WTC11 (cell line): ENCODE measurements at regions not wholly inside any gene's neighbourhood (a gene's known extent, or its start where the extent isn't known, plus 50 kb on each side); places are given as distances from the start of the nearest gene placed in this dataset.

Experiments used
- ATAC-seq: fragments of 200-7000 bp; cut with Tn5 transposase; 2 replicates; pipeline ENCODE4 v1.10.0; 2021; ENCODE audit warnings: mild to moderate bottlenecking, moderate library complexity
- CTCF ChIA-PET: fragments of 300-600 bp; sonication (Branson Sonifier 250); formaldehyde crosslinking; loops from one replicate; lab custom pipeline; 2021; ENCODE audit warnings: antibody characterized with exemption; lab: Charles Lee
- POLR2A ChIA-PET: fragments of 350-600 bp; sonication (Branson Sonifier 250); formaldehyde crosslinking; loops from one replicate; lab custom pipeline; 2021; ENCODE audit warnings: antibody characterized with exemption; lab: Charles Lee
- DNase-seq: peaks from one replicate; pipeline ENCODE4 v3.0.0; 2021; ENCODE audit warnings: low spot score
- H3K27ac Mint-ChIP-seq: 2 replicates; pipeline ENCODE4 v1.8.0; 2021; ENCODE audit warnings: mixed read lengths
- H3K27me3 Mint-ChIP-seq: 2 replicates; pipeline ENCODE4 v1.8.0; 2021; ENCODE audit warnings: low read depth, mild to moderate bottlenecking, moderate library complexity, mixed read lengths
- H3K36me3 Mint-ChIP-seq: 2 replicates; pipeline ENCODE4 v1.8.0; 2021; ENCODE audit warnings: mixed read lengths
- H3K4me1 Mint-ChIP-seq: 2 replicates; pipeline ENCODE4 v1.8.0; 2022; ENCODE audit warnings: mixed read lengths
- H3K4me3 Mint-ChIP-seq: 2 replicates; pipeline ENCODE4 v1.8.0; 2021; ENCODE audit warnings: mild to moderate bottlenecking, moderate library complexity, mixed read lengths
- H3K9me3 Mint-ChIP-seq: 2 replicates; pipeline ENCODE4 v1.8.0; 2021; ENCODE audit warnings: mixed read lengths
- E2F1 ChIP-seq: sonication (generic); formaldehyde crosslinking; IDR thresholded peaks from 2 replicates; pipeline ENCODE4 v1.8.0; 2022; ENCODE audit warnings: mild to moderate bottlenecking, missing genetic modification reagents
- E2F4 ChIP-seq: sonication (generic); formaldehyde crosslinking; IDR thresholded peaks from 2 replicates; pipeline ENCODE4 v1.8.1; 2022; ENCODE audit warnings: low read depth, mild to moderate bottlenecking, moderate library complexity, missing genetic modification reagents, borderline replicate concordance
- ERG ChIP-seq: fragments of 250-450 bp; sonication (Bioruptor Pico); IDR thresholded peaks from 2 replicates; pipeline ENCODE4 v1.8.0; 2021; ENCODE audit warnings: mild to moderate bottlenecking
- ESRRA ChIP-seq: sonication (generic); formaldehyde crosslinking; IDR thresholded peaks from 2 replicates; pipeline ENCODE4 v1.8.1; 2022; ENCODE audit warnings: mild to moderate bottlenecking, missing genetic modification reagents, borderline replicate concordance
- ETV6 ChIP-seq: sonication (generic); formaldehyde crosslinking; IDR thresholded peaks from 2 replicates; pipeline ENCODE4 v1.8.1; 2022; ENCODE audit warnings: mild to moderate bottlenecking, missing genetic modification reagents
- FOXP1 ChIP-seq: sonication (generic); formaldehyde crosslinking; IDR thresholded peaks from 2 replicates; pipeline ENCODE4 v1.8.0; 2022; ENCODE audit warnings: missing genetic modification reagents, mild to moderate bottlenecking, moderate library complexity, borderline replicate concordance
- IRF2 ChIP-seq: sonication (generic); formaldehyde crosslinking; IDR thresholded peaks from 2 replicates; pipeline ENCODE4 v1.8.0; 2022; ENCODE audit warnings: low read depth, missing genetic modification reagents, borderline replicate concordance
- NFE2L1 ChIP-seq: sonication (generic); formaldehyde crosslinking; IDR thresholded peaks from 2 replicates; pipeline ENCODE4 v1.8.1; 2023; ENCODE audit warnings: missing genetic modification reagents
- NFYB ChIP-seq: sonication (generic); formaldehyde crosslinking; conservative IDR thresholded peaks from 2 replicates; pipeline ENCODE4 v1.8.0; 2022; ENCODE audit warnings: low read depth, missing genetic modification reagents
- NR3C1 ChIP-seq: sonication (generic); formaldehyde crosslinking; conservative IDR thresholded peaks from 2 replicates; pipeline ENCODE4 v1.8.1; 2023; ENCODE audit warnings: low read depth, mild to moderate bottlenecking, missing genetic modification reagents
- RORB ChIP-seq: fragments of 250-450 bp; sonication (Bioruptor Pico); IDR thresholded peaks from 2 replicates; pipeline ENCODE4 v1.9.0; 2021; ENCODE audit warnings: mild to moderate bottlenecking
- STAT6 ChIP-seq: sonication (generic); formaldehyde crosslinking; conservative IDR thresholded peaks from 2 replicates; pipeline ENCODE4 v1.8.1; 2023; ENCODE audit warnings: mild to moderate bottlenecking, low read depth, missing genetic modification reagents, moderate library complexity
- TEAD1 ChIP-seq: sonication (generic); formaldehyde crosslinking; IDR thresholded peaks from 2 replicates; pipeline ENCODE4 v1.8.0; 2022; ENCODE audit warnings: mild to moderate bottlenecking, missing genetic modification reagents
- ZBTB21 ChIP-seq: sonication (generic); formaldehyde crosslinking; IDR thresholded peaks from 2 replicates; pipeline ENCODE4 v1.8.1; 2023; ENCODE audit warnings: mild to moderate bottlenecking, missing genetic modification reagents, borderline replicate concordance
- ZBTB43 ChIP-seq: sonication (generic); formaldehyde crosslinking; IDR thresholded peaks from 2 replicates; pipeline ENCODE4 v1.8.1; 2023; ENCODE audit warnings: mild to moderate bottlenecking, missing genetic modification reagents
- ZNF138 ChIP-seq: sonication (generic); formaldehyde crosslinking; conservative IDR thresholded peaks from 2 replicates; pipeline ENCODE4 v1.8.1; 2022; ENCODE audit warnings: mild to moderate bottlenecking, moderate library complexity, missing genetic modification reagents
- ZNF232 ChIP-seq: sonication (generic); formaldehyde crosslinking; IDR thresholded peaks from 2 replicates; pipeline ENCODE4 v1.8.0; 2022; ENCODE audit warnings: mild to moderate bottlenecking, missing genetic modification reagents
- TF ChIP-seq, protein P1 (sequence below): sonication (generic); formaldehyde crosslinking; IDR thresholded peaks from 2 replicates; pipeline ENCODE4 v1.8.0; 2023; ENCODE audit warnings: missing genetic modification reagents, mild to moderate bottlenecking, borderline replicate concordance
- TF ChIP-seq, protein P2 (sequence below): sonication (generic); formaldehyde crosslinking; IDR thresholded peaks from 2 replicates; pipeline ENCODE4 v1.8.1; 2022; ENCODE audit warnings: mild to moderate bottlenecking, missing genetic modification reagents, moderate library complexity, borderline replicate concordance

GRCh38 chr1:99173900-99174299 lies 90.4 kb upstream of the PLPPR4 start (continued):
- TF ChIP-seq, protein P1, sequence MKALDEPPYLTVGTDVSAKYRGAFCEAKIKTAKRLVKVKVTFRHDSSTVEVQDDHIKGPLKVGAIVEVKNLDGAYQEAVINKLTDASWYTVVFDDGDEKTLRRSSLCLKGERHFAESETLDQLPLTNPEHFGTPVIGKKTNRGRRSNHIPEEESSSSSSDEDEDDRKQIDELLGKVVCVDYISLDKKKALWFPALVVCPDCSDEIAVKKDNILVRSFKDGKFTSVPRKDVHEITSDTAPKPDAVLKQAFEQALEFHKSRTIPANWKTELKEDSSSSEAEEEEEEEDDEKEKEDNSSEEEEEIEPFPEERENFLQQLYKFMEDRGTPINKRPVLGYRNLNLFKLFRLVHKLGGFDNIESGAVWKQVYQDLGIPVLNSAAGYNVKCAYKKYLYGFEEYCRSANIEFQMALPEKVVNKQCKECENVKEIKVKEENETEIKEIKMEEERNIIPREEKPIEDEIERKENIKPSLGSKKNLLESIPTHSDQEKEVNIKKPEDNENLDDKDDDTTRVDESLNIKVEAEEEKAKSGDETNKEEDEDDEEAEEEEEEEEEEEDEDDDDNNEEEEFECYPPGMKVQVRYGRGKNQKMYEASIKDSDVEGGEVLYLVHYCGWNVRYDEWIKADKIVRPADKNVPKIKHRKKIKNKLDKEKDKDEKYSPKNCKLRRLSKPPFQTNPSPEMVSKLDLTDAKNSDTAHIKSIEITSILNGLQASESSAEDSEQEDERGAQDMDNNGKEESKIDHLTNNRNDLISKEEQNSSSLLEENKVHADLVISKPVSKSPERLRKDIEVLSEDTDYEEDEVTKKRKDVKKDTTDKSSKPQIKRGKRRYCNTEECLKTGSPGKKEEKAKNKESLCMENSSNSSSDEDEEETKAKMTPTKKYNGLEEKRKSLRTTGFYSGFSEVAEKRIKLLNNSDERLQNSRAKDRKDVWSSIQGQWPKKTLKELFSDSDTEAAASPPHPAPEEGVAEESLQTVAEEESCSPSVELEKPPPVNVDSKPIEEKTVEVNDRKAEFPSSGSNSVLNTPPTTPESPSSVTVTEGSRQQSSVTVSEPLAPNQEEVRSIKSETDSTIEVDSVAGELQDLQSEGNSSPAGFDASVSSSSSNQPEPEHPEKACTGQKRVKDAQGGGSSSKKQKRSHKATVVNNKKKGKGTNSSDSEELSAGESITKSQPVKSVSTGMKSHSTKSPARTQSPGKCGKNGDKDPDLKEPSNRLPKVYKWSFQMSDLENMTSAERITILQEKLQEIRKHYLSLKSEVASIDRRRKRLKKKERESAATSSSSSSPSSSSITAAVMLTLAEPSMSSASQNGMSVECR: no peak
- no peak for TF ChIP-seq IRF2 (CRISPR knock-in tag)
- no peak for TF ChIP-seq ETV6 (CRISPR knock-in tag)
- no peak for TF ChIP-seq ZBTB43 (CRISPR knock-in tag)
- TF ChIP-seq E2F1 (CRISPR knock-in tag): no peak
- TF ChIP-seq, protein P2, sequence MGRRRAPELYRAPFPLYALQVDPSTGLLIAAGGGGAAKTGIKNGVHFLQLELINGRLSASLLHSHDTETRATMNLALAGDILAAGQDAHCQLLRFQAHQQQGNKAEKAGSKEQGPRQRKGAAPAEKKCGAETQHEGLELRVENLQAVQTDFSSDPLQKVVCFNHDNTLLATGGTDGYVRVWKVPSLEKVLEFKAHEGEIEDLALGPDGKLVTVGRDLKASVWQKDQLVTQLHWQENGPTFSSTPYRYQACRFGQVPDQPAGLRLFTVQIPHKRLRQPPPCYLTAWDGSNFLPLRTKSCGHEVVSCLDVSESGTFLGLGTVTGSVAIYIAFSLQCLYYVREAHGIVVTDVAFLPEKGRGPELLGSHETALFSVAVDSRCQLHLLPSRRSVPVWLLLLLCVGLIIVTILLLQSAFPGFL (CRISPR knock-in tag): no peak
- no peak for TF ChIP-seq FOXP1
- no peak for TF ChIP-seq ZBTB21 (CRISPR knock-in tag)
- TF ChIP-seq STAT6 (CRISPR knock-in tag): no peak
- TF ChIP-seq ZNF138 (CRISPR knock-in tag): no peak
- TF ChIP-seq ZNF232 (CRISPR knock-in tag): no peak

DNA sequence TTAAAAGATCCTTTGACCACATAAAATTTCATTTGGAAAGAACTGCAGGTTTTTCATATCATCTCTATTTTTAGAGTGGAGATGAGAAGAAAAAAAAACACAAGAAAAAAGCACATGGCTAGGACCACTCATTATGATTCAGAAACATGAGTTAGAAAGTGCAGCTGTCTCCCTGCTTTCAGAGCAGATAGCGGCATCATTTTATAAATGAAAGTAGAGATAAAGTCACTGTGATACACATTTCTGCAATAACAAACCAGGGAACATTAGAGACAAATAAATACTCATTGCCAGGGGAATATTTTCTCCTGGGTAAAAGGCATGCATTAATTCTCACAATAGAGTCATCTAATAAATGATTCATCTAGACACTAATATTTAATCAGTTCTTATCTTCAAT lies 87.5 kb upstream of the PLPPR4 start:
- H3K27ac Mint-ChIP-seq: no peak overlapping the region
- H3K9me3 Mint-ChIP-seq: no peaks in the 10 kb centered on the region
- peaks cover 2% of the 10 kb centered on the region; the same call in 1 of the 2 replicates for H3K4me1 Mint-ChIP-seq
- POLR2A ChIA-PET: no interaction called here
- no peaks in the 10 kb centered on the region for H3K27me3 Mint-ChIP-seq
- CTCF ChIA-PET: interaction anchor here (1.0 kb wide), 1 partner anchor 350 kb away, joined by 4 read pairs; no protein-coding TSS in a partner anchor
- H3K36me3 Mint-ChIP-seq: no peaks in the 10 kb centered on the region
- ATAC-seq: no peak
- no peak overlapping the region for H3K4me3 Mint-ChIP-seq
- TF ChIP-seq TEAD1 (CRISPR knock-in tag) (no peak), ERG (CRISPR knock-in tag) (no peak), NR3C1 (CRISPR knock-in tag) (no peak), RORB (CRISPR knock-in tag) (no peak), E2F4 (CRISPR knock-in tag) (no peak), ESRRA (no peak), NFE2L1 (CRISPR knock-in tag) (no peak), NFYB (CRISPR knock-in tag) (no peak)
- TF ChIP-seq, all 79 proteins: peak for 0
- DNase-seq: no peak
